ENCODE measurements at regions not wholly inside any gene's neighbourhood (a gene's known extent, or its start where the extent isn't known, plus 50 kb on each side); places are given as distances from the start of the nearest gene placed in this dataset.

- peaks cover 75% of the 10 kb centered on the region for H3K27me3 Mint-ChIP-seq (ENCODE audit: low read depth)
- TF ChIP-seq CTCF (IDR thresholded peaks at IDR 0.05; ENCODE audit: unreplicated experiment) = no peak
- H3K27ac Mint-ChIP-seq = no peak overlapping the region
- H3K9me3 Mint-ChIP-seq = no peaks in the 10 kb centered on the region
- no peak for DNase-seq (ENCODE audit: low spot score in 2 of 2, unreplicated experiment in 2 of 2)
- H3K4me1 Mint-ChIP-seq = no peaks in the 10 kb centered on the region
- H3K36me3 Mint-ChIP-seq = no peaks in the 10 kb centered on the region
- H3K4me3 Mint-ChIP-seq = no peak overlapping the region
Observed at GRCh38 chr3:15151166-15151565, 52.2 kb upstream of the RBSN start.

- Mint-ChIP-seq H3K27ac (no peak overlapping the region), H3K36me3 (no peaks in the 10 kb centered on the region), H3K4me1 (no peaks in the 10 kb centered on the region), H3K4me3 (no peak overlapping the region), H3K9me3 (no peaks in the 10 kb centered on the region), H3K27me3 (ENCODE audit: low read depth) (peaks cover 75% of the 10 kb centered on the region)
- DNase-seq (ENCODE audit: low spot score in 2 of 2, unreplicated experiment in 2 of 2) = no peak
- no peak for TF ChIP-seq CTCF (IDR thresholded peaks at IDR 0.05; ENCODE audit: unreplicated experiment)
Observed at GRCh38 chr3:15152184-15152583, 53.2 kb upstream of the RBSN start.

- H3K36me3 Mint-ChIP-seq = no peaks in the 10 kb centered on the region
- H3K27ac Mint-ChIP-seq = no peak overlapping the region
- DNase-seq (ENCODE audit: low spot score in 2 of 2, unreplicated experiment in 2 of 2) = no peak
- H3K4me3 Mint-ChIP-seq = no peak overlapping the region
- H3K27me3 Mint-ChIP-seq (ENCODE audit: low read depth) = peaks cover 77% of the 10 kb centered on the region
- H3K4me1 Mint-ChIP-seq = no peaks in the 10 kb centered on the region
- TF ChIP-seq CTCF (IDR thresholded peaks at IDR 0.05; ENCODE audit: unreplicated experiment) = no peak
- H3K9me3 Mint-ChIP-seq = peaks cover 6% of the 10 kb centered on the region
Observed at GRCh38 chr3:15153103-15153502, 52.9 kb upstream of the CAPN7 start.

GRCh38 chr3:15154326-15154725 is 51.7 kb upstream of the CAPN7 start:
- Mint-ChIP-seq H3K4me1 (no peaks in the 10 kb centered on the region), H3K4me3 (no peak overlapping the region), H3K36me3 (no peaks in the 10 kb centered on the region), H3K9me3 (peaks cover 6% of the 10 kb centered on the region), H3K27me3 (ENCODE audit: low read depth) (peaks cover 79% of the 10 kb centered on the region), H3K27ac (no peak overlapping the region)
- TF ChIP-seq CTCF (IDR thresholded peaks at IDR 0.05; ENCODE audit: unreplicated experiment) = no peak
- DNase-seq (ENCODE audit: low spot score in 2 of 2, unreplicated experiment in 2 of 2) = no peak

- Mint-ChIP-seq H3K4me1 (no peaks in the 10 kb centered on the region), H3K4me3 (no peak overlapping the region), H3K9me3 (peaks cover 6% of the 10 kb centered on the region), H3K27ac (no peak overlapping the region), H3K36me3 (no peaks in the 10 kb centered on the region), H3K27me3 (ENCODE audit: low read depth) (peaks cover 79% of the 10 kb centered on the region)
- DNase-seq (ENCODE audit: low spot score in 2 of 2, unreplicated experiment in 2 of 2) = no peak
- no peak for TF ChIP-seq CTCF (IDR thresholded peaks at IDR 0.05; ENCODE audit: unreplicated experiment)
Observed at GRCh38 chr3:15155840-15156360, 50.1 kb upstream of the CAPN7 start.
